Hepatocyte (in vitro differentiated cells): ENCODE measurements at regions not wholly inside any gene's neighbourhood (a gene's known extent, or its start where the extent isn't known, plus 50 kb on each side); places are given as distances from the start of the nearest gene placed in this dataset.

Source experiments
- DNase-seq: peaks from one replicate; pipeline ENCODE4 v3.0.0-alpha.2; 2016; ENCODE audit warnings: low spot score
- H2AFZ ChIP-seq: fragments of 200-600 bp; sonication (generic); 2 replicates; pipeline ENCODE4 v1.6.0; 2016; ENCODE audit warnings: antibody characterized with exemption, mild to moderate bottlenecking
- H3K27ac ChIP-seq: fragments of 200-600 bp; sonication (generic); 2 replicates; pipeline ENCODE4 v1.5.1; 2016; ENCODE audit warnings: mild to moderate bottlenecking
- H3K27me3 ChIP-seq: fragments of 200-600 bp; sonication (generic); 2 replicates; pipeline ENCODE4 v1.6.1; 2016
- H3K36me3 ChIP-seq: fragments of 200-600 bp; sonication (generic); replicated peaks from 2 replicates; pipeline ENCODE4 v1.5.1; 2016; ENCODE audit warnings: low read depth; ENCODE audit not compliant: insufficient read depth
- H3K4me1 ChIP-seq: fragments of 200-600 bp; sonication (generic); 2 replicates; pipeline ENCODE4 v1.5.1; 2016; ENCODE audit warnings: mild to moderate bottlenecking, moderate library complexity; ENCODE audit not compliant: insufficient read depth
- H3K4me2 ChIP-seq: fragments of 200-600 bp; sonication (generic); 2 replicates; pipeline ENCODE4 v1.6.0; 2016
- H3K4me3 ChIP-seq: fragments of 200-600 bp; sonication (generic); 2 replicates; pipeline ENCODE4 v1.5.1; 2016; ENCODE audit warnings: mild to moderate bottlenecking
- H3K79me2 ChIP-seq: fragments of 200-600 bp; sonication (generic); 2 replicates; pipeline ENCODE4 v1.6.0; 2017; ENCODE audit warnings: mild to moderate bottlenecking
- H3K9me2 ChIP-seq: fragments of 200-600 bp; sonication (generic); replicated peaks from 2 replicates; pipeline ENCODE4 v1.6.0; 2017; ENCODE audit warnings: mild to moderate bottlenecking; ENCODE audit not compliant: insufficient read depth
- H3K9me3 ChIP-seq: fragments of 200-600 bp; sonication (generic); 2 replicates; pipeline ENCODE4 v1.5.1; 2016; ENCODE audit warnings: low read depth, mild to moderate bottlenecking
- H4K20me1 ChIP-seq: fragments of 200-600 bp; sonication (generic); 2 replicates; pipeline ENCODE4 v1.6.0; 2016; ENCODE audit warnings: mild to moderate bottlenecking; ENCODE audit not compliant: insufficient read depth, poor library complexity, severe bottlenecking
- EZH2 ChIP-seq: fragments of 200-600 bp; sonication (generic); IDR thresholded peaks from 2 replicates; pipeline ENCODE4 v1.6.1; 2016; ENCODE audit warnings: antibody characterized with exemption, mild to moderate bottlenecking, borderline replicate concordance
- EZH2phosphoT487 ChIP-seq: fragments of 200-600 bp; sonication (generic); IDR thresholded peaks from one replicate; pipeline ENCODE4 v1.6.1; 2018; ENCODE audit warnings: antibody characterized with exemption, mild to moderate bottlenecking, low read depth, moderate library complexity; ENCODE audit not compliant: unreplicated experiment, severe bottlenecking
- WGBS: methylation state at CpG from one replicate; pipeline ENCODE4 v1.1.6; 2016; ENCODE audit warnings: low lambda C conversion rate; ENCODE audit errors: missing lambda C conversion rate; 5-methylcytosine and 5-hydroxymethylcytosine counted together
- TF ChIP-seq, protein P1 (sequence below): fragments of 200-600 bp; sonication (generic); IDR thresholded peaks from 2 replicates; pipeline ENCODE4 v1.5.1; 2016; ENCODE audit warnings: antibody characterized with exemption, mild to moderate bottlenecking; ENCODE audit not compliant: poor library complexity

- Histone ChIP-seq H4K20me1 (no peaks in the 10 kb centered on the region), H3K27me3 (no peaks in the 10 kb centered on the region), H3K4me3 (no peak overlapping the region), H3K27ac (peak overlapping the region; percentile 29), H2AFZ (no peak overlapping the region), H3K36me3 (no peaks in the 10 kb centered on the region), H3K9me2 (no peaks in the 10 kb centered on the region), H3K79me2 (no peaks in the 10 kb centered on the region), H3K9me3 (no peaks in the 10 kb centered on the region), H3K4me2 (peak overlapping the region; percentile 7), H3K4me1 (peaks cover 20% of the 10 kb centered on the region)
- DNase-seq, result peak; percentile 37
- 45% methylated on average over 8 of the region's 8 CpGs for WGBS
- no peak for TF ChIP-seq EZH2phosphoT487
- TF ChIP-seq, protein P1, sequence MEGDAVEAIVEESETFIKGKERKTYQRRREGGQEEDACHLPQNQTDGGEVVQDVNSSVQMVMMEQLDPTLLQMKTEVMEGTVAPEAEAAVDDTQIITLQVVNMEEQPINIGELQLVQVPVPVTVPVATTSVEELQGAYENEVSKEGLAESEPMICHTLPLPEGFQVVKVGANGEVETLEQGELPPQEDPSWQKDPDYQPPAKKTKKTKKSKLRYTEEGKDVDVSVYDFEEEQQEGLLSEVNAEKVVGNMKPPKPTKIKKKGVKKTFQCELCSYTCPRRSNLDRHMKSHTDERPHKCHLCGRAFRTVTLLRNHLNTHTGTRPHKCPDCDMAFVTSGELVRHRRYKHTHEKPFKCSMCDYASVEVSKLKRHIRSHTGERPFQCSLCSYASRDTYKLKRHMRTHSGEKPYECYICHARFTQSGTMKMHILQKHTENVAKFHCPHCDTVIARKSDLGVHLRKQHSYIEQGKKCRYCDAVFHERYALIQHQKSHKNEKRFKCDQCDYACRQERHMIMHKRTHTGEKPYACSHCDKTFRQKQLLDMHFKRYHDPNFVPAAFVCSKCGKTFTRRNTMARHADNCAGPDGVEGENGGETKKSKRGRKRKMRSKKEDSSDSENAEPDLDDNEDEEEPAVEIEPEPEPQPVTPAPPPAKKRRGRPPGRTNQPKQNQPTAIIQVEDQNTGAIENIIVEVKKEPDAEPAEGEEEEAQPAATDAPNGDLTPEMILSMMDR, result no peak
Observed at GRCh38 chr1:94316836-94317789, 79.7 kb upstream of the ARHGAP29 start.

DNA sequence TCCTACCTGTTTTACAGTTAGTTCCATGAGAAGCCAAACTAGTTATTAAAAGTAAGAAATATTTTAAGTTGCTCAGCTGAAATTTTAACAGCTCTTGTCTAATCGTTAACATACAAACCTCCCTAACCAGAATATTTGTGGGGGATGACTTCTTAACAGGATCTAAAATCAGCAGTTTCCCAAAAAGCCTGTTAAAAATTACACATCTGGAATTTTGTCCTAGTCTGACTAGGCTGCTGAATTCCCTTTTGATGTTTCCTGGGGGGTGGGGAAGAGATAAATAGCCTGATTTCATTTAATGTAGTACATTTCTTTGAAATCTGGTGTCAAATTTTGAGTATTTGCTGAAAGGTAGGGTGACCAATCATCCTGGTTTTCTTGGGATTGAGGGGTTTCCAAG, 78.8 kb upstream of the ARHGAP29 start:
- 19% methylated on average over 1 of the region's 1 CpG for WGBS
- no peak overlapping the region for H3K4me2 ChIP-seq
- no peak overlapping the region for H3K4me3 ChIP-seq

GRCh38 chr1:94315552-94316116, 78.2 kb upstream of the ARHGAP29 start:
- no peak overlapping the region for H2AFZ ChIP-seq
- no peak overlapping the region for H3K4me2 ChIP-seq
- no peaks in the 10 kb centered on the region for H3K36me3 ChIP-seq
- H3K4me1 ChIP-seq, result peaks cover 20% of the 10 kb centered on the region
- no peaks in the 10 kb centered on the region for H3K9me2 ChIP-seq
- no peak for TF ChIP-seq EZH2phosphoT487
- no peak for TF ChIP-seq EZH2
- TF ChIP-seq, protein P1, result no peak
- H3K9me3 ChIP-seq, result no peaks in the 10 kb centered on the region
- H3K4me3 ChIP-seq, result no peak overlapping the region
- 69% methylated on average over 1 of the region's 1 CpG for WGBS
- no peaks in the 10 kb centered on the region for H4K20me1 ChIP-seq
- H3K27me3 ChIP-seq, result no peaks in the 10 kb centered on the region
- H3K27ac ChIP-seq, result peak overlapping the region; percentile 4
- no peak for DNase-seq
- no peaks in the 10 kb centered on the region for H3K79me2 ChIP-seq

More for the DNA sequence above, 78.8 kb upstream of the ARHGAP29 start:
- Histone ChIP-seq H3K27ac (peak overlapping the region; percentile 4), H4K20me1 (no peaks in the 10 kb centered on the region), H3K9me3 (no peaks in the 10 kb centered on the region), H3K36me3 (no peaks in the 10 kb centered on the region), H3K79me2 (no peaks in the 10 kb centered on the region), H3K9me2 (no peaks in the 10 kb centered on the region), H3K4me1 (peaks cover 20% of the 10 kb centered on the region), H2AFZ (no peak overlapping the region), H3K27me3 (no peaks in the 10 kb centered on the region)
- no peak for DNase-seq
- TF ChIP-seq EZH2phosphoT487, result no peak

- WGBS, result 72% methylated on average over 2 of the region's 2 CpGs
- peak overlapping the region; percentile 51 for H3K4me2 ChIP-seq
- no peaks in the 10 kb centered on the region for H4K20me1 ChIP-seq
- no peak overlapping the region for H3K27ac ChIP-seq
- no peaks in the 10 kb centered on the region for H3K9me2 ChIP-seq
- DNase-seq, result no peak
- no peak overlapping the region for H3K4me3 ChIP-seq
- peaks cover 20% of the 10 kb centered on the region for H3K4me1 ChIP-seq
- TF ChIP-seq EZH2phosphoT487 (no peak), EZH2 (no peak)
- TF ChIP-seq, protein P1, result no peak
- H3K9me3 ChIP-seq, result no peaks in the 10 kb centered on the region
- H3K79me2 ChIP-seq, result no peaks in the 10 kb centered on the region
- H3K27me3 ChIP-seq, result no peaks in the 10 kb centered on the region
- no peaks in the 10 kb centered on the region for H3K36me3 ChIP-seq
- no peak overlapping the region for H2AFZ ChIP-seq
Observed at GRCh38 chr1:94314222-94314858, 77.0 kb upstream of the ARHGAP29 start.
